Endothelial cell of umbilical vein (primary cell): ENCODE measurements at regions not wholly inside any gene's neighbourhood (a gene's known extent, or its start where the extent isn't known, plus 50 kb on each side); places are given as distances from the start of the nearest gene placed in this dataset.

Experiments used
- BruUV-seq: library from RNA; stranded (reverse); fragments of 400-500 nt; replicated peaks from 2 replicates; lab custom pipeline; 2021; lab: Mats Ljungman, UMichigan
- CTCF ChIA-PET: fragments of 300-600, 350-600 bp; sonication (Branson Sonifier 250); formaldehyde crosslinking; loops from one replicate; lab custom pipeline; 2021; ENCODE audit warnings: antibody characterized with exemption, inconsistent platforms; lab: Charles Lee
- POLR2A ChIA-PET: fragments of 300-600, 350-600 bp; sonication (Branson Sonifier 250); formaldehyde crosslinking; loops from one replicate; lab custom pipeline; 2021; ENCODE audit warnings: antibody characterized with exemption, inconsistent platforms; lab: Charles Lee
- DNase-seq: peaks from one replicate; pipeline ENCODE4 v3.0.0-alpha.2; 2011; ENCODE audit warnings: low read depth, low spot score
- FAIRE-seq: peaks from 2 replicates; lab custom pipeline; 2011; peaks lifted over from hg19 to GRCh38; lab: Jason Lieb, UNC
- H2AFZ ChIP-seq: 2 replicates; pipeline ENCODE4 v1.6.0; 2012; ENCODE audit warnings: low read depth, low read length, control low read depth, inconsistent platforms
- H3K27ac ChIP-seq: 2 replicates; pipeline ENCODE4 v1.5.1; 2011; ENCODE audit warnings: low read depth, mild to moderate bottlenecking, control low read depth, low read length, moderate library complexity; ENCODE audit not compliant: insufficient read depth
- H3K27me3 ChIP-seq, 2 experiments: 2 replicates each; pipeline versions ENCODE4 v1.6.0 to v1.6.1; 2011; ENCODE audit warnings: low read length in 2 of 2, mixed read lengths in 1 of 2; ENCODE audit not compliant: control insufficient read depth in 2 of 2, insufficient read depth in 2 of 2
- H3K36me3 ChIP-seq, 2 experiments: 2 replicates in 1 of 2; 3 replicates in 1 of 2; pipeline ENCODE4 v1.5.1; 2011; ENCODE audit warnings: low read length in 2 of 2, mild to moderate bottlenecking in 1 of 2, moderate library complexity in 1 of 2; ENCODE audit not compliant: control insufficient read depth in 2 of 2, insufficient read depth in 2 of 2; ENCODE audit errors: extremely low read depth in 1 of 2
- H3K4me1 ChIP-seq: 3 replicates; pipeline ENCODE4 v1.5.1; 2011; ENCODE audit warnings: mild to moderate bottlenecking, low read length; ENCODE audit not compliant: control insufficient read depth, insufficient read depth; ENCODE audit errors: extremely low read depth
- H3K4me2 ChIP-seq: 2 replicates; pipeline ENCODE4 v1.6.1; 2011; ENCODE audit warnings: low read length, control low read depth, mixed read lengths; ENCODE audit not compliant: insufficient read depth
- H3K4me3 ChIP-seq, 3 experiments: fragments of 200-600 bp in 1 of 3; sonication (generic), shearing (Covaris generic) in 1 of 3; replicated peaks in 1 of 3; 2 replicates each; pipeline ENCODE4 v1.5.1; 2011 to 2016; ENCODE audit warnings: control low read depth in 3 of 3, low read length in 3 of 3, mild to moderate bottlenecking in 2 of 3, inconsistent platforms in 1 of 3, low read depth in 1 of 3, moderate library complexity in 1 of 3; ENCODE audit not compliant: insufficient read depth in 1 of 3
- H3K79me2 ChIP-seq: 2 replicates; pipeline ENCODE4 v1.6.0; 2012; ENCODE audit warnings: low read length, inconsistent platforms; ENCODE audit not compliant: control insufficient read depth, insufficient read depth
- H3K9ac ChIP-seq: replicated peaks from 2 replicates; pipeline ENCODE3; 2011; ENCODE audit warnings: low read length, control low read depth; ENCODE audit not compliant: insufficient read depth; ENCODE audit errors: extremely low read depth
- H3K9me1 ChIP-seq: replicated peaks from 3 replicates; pipeline ENCODE4 v1.6.0; 2011; ENCODE audit warnings: mild to moderate bottlenecking, low read length; ENCODE audit not compliant: control insufficient read depth, insufficient read depth; ENCODE audit errors: extremely low read depth
- H3K9me3 ChIP-seq: replicated peaks from 2 replicates; pipeline ENCODE4 v1.5.1; 2012; ENCODE audit warnings: low read length, inconsistent platforms; ENCODE audit not compliant: control insufficient read depth, insufficient read depth
- H4K20me1 ChIP-seq: replicated peaks from 2 replicates; pipeline ENCODE3; 2011; ENCODE audit warnings: mild to moderate bottlenecking, low read length; ENCODE audit not compliant: control insufficient read depth, insufficient read depth; ENCODE audit errors: extremely low read depth
- EZH2 ChIP-seq: IDR thresholded peaks from 2 replicates; pipeline ENCODE4 v1.6.1; 2012; ENCODE audit warnings: borderline replicate concordance, low read depth, mild to moderate bottlenecking, moderate library complexity, low read length, inconsistent platforms; ENCODE audit not compliant: severe bottlenecking
- FOS ChIP-seq: IDR thresholded peaks from 2 replicates; pipeline ENCODE4 v1.6.1; 2011; ENCODE audit warnings: mild to moderate bottlenecking, low read length, moderate library complexity, borderline replicate concordance; ENCODE audit not compliant: insufficient read depth
- GATA2 ChIP-seq: IDR thresholded peaks from 2 replicates; pipeline ENCODE4 v1.7.0; 2011; ENCODE audit warnings: low read depth, mild to moderate bottlenecking, moderate library complexity, mixed read lengths, low read length; ENCODE audit not compliant: insufficient read length, insufficient read depth
- JUN ChIP-seq: IDR thresholded peaks from 2 replicates; pipeline ENCODE4 v1.6.1; 2011; ENCODE audit warnings: borderline replicate concordance, low read depth; ENCODE audit not compliant: insufficient read length, insufficient read depth
- MYC ChIP-seq: IDR thresholded peaks from one replicate; pipeline ENCODE4 v1.6.1; 2011; ENCODE audit warnings: mild to moderate bottlenecking, low read depth, low read length
- POLR2A ChIP-seq: IDR thresholded peaks from 2 replicates; pipeline ENCODE4 v1.6.1; 2012; ENCODE audit warnings: low read depth, mild to moderate bottlenecking, control low read depth, low read length
- POLR2AphosphoS5 ChIP-seq: IDR thresholded peaks from 2 replicates; pipeline ENCODE4 v1.6.1; 2012; ENCODE audit warnings: low read depth, mild to moderate bottlenecking, control low read depth, low read length, moderate library complexity; ENCODE audit not compliant: insufficient read depth
- dilution Hi-C: fragments of 300-500 bp; cut with MboI; formaldehyde crosslinking; loops from one replicate; pipeline ENCODE4 v1.15.0; 2019; ENCODE audit warnings: low sequenced_read_pairs; ENCODE audit not compliant: extremely low pct_ligation_motif_present
- intact Hi-C: fragments of 100-400 bp; cut with micrococcal nuclease; formaldehyde crosslinking; loops from one replicate; pipeline ENCODE4 v1.10.0; 2022
- TF ChIP-seq, protein P1 (sequence below): IDR thresholded peaks from 2 replicates; pipeline ENCODE4 v1.6.1; 2011; ENCODE audit not compliant: insufficient read depth, insufficient read length
- TF ChIP-seq, protein P2 (sequence below), 2 donors: IDR thresholded peaks; 1 replicate in 1 of 2; 2 replicates in 1 of 2; pipeline ENCODE4 v1.5.1; 2011; ENCODE audit warnings: low read length in 2 of 2, mild to moderate bottlenecking in 2 of 2, moderate library complexity in 2 of 2, control low read depth in 1 of 2, inconsistent platforms in 1 of 2, low read depth in 1 of 2; ENCODE audit not compliant: insufficient read depth in 1 of 2; ENCODE audit errors: extremely low read depth in 1 of 2

GRCh38 chr5:72607381-72607780 lies 100.2 kb upstream of the ZNF366 start:
- dilution Hi-C loops (no loop called here), intact Hi-C loops (no loop called here)
- Histone ChIP-seq H3K27me3 (no peaks in the 10 kb centered on the region), H2AFZ (no peak overlapping the region), H3K4me3 (no peak overlapping the region), H3K4me1 (peaks cover 38% of the 10 kb centered on the region), H3K9me3 (no peaks in the 10 kb centered on the region), H3K9ac (no peak overlapping the region), H3K9me1 (no peaks in the 10 kb centered on the region), H4K20me1 (no peaks in the 10 kb centered on the region), H3K79me2 (no peaks in the 10 kb centered on the region), H3K27ac (no peak overlapping the region), H3K4me2 (no peak overlapping the region), H3K36me3 (no peaks in the 10 kb centered on the region)
- FAIRE-seq, result no peak
- no peak for DNase-seq
- POLR2A ChIA-PET, result no interaction called here
- CTCF ChIA-PET, result no interaction called here
- TF ChIP-seq POLR2A (no peak), POLR2AphosphoS5 (no peak), MYC (no peak), EZH2 (no peak), FOS (no peak), JUN (no peak), GATA2 (no peak)
- TF ChIP-seq, protein P1, sequence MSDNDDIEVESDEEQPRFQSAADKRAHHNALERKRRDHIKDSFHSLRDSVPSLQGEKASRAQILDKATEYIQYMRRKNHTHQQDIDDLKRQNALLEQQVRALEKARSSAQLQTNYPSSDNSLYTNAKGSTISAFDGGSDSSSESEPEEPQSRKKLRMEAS, result no peak
- TF ChIP-seq, protein P2, sequence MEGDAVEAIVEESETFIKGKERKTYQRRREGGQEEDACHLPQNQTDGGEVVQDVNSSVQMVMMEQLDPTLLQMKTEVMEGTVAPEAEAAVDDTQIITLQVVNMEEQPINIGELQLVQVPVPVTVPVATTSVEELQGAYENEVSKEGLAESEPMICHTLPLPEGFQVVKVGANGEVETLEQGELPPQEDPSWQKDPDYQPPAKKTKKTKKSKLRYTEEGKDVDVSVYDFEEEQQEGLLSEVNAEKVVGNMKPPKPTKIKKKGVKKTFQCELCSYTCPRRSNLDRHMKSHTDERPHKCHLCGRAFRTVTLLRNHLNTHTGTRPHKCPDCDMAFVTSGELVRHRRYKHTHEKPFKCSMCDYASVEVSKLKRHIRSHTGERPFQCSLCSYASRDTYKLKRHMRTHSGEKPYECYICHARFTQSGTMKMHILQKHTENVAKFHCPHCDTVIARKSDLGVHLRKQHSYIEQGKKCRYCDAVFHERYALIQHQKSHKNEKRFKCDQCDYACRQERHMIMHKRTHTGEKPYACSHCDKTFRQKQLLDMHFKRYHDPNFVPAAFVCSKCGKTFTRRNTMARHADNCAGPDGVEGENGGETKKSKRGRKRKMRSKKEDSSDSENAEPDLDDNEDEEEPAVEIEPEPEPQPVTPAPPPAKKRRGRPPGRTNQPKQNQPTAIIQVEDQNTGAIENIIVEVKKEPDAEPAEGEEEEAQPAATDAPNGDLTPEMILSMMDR (IDR thresholded peaks at IDR 0.05; ENCODE audit: extremely low read depth in 1 of 2, insufficient read depth in 1 of 2, low read depth in 1 of 2, low read length in 2 of 2), result no peak
- no TSS peak for BruUV-seq
